HFF-Myc (cell line): ENCODE measurements at regions not wholly inside any gene's neighbourhood (a gene's known extent, or its start where the extent isn't known, plus 50 kb on each side); places are given as distances from the start of the nearest gene placed in this dataset.

Experiments
- DNase-seq: peaks from one replicate; pipeline ENCODE4 v3.0.0-alpha.2; 2011; ENCODE audit warnings: low read depth; ENCODE audit errors: extremely low read depth
- H3K4me3 ChIP-seq: replicated peaks from 2 replicates; pipeline ENCODE4 v1.5.1; 2011; ENCODE audit warnings: low read depth, mild to moderate bottlenecking, control low read depth, low read length
- TF ChIP-seq, protein P1 (sequence below): IDR thresholded peaks from 2 replicates; pipeline ENCODE4 v1.5.1; 2012; ENCODE audit warnings: mild to moderate bottlenecking, low read depth, low read length, control low read depth; ENCODE audit errors: missing control alignments

DNA sequence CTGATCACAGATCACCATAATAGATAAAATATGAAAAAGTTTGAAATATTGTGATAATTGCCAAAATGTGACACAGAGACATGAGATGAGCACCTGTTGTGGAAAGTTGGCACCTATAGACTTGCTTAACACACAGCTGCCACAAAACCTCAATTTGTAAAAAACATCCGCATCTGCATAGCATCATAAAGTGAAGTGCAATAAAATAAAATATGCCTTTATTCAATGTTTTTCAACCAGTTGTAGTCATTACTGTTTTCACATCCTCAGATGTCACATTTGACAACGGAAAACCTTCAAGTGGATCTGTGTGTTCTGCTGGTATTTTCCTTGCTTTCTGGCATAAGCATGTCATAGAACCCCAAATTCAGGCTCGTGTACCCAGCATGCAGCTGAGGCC lies 50.2 kb upstream of the IFNGR1 start:
- no peak overlapping the region for H3K4me3 ChIP-seq
- DNase-seq, result no peak
- TF ChIP-seq, protein P1, sequence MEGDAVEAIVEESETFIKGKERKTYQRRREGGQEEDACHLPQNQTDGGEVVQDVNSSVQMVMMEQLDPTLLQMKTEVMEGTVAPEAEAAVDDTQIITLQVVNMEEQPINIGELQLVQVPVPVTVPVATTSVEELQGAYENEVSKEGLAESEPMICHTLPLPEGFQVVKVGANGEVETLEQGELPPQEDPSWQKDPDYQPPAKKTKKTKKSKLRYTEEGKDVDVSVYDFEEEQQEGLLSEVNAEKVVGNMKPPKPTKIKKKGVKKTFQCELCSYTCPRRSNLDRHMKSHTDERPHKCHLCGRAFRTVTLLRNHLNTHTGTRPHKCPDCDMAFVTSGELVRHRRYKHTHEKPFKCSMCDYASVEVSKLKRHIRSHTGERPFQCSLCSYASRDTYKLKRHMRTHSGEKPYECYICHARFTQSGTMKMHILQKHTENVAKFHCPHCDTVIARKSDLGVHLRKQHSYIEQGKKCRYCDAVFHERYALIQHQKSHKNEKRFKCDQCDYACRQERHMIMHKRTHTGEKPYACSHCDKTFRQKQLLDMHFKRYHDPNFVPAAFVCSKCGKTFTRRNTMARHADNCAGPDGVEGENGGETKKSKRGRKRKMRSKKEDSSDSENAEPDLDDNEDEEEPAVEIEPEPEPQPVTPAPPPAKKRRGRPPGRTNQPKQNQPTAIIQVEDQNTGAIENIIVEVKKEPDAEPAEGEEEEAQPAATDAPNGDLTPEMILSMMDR, result no peak
